ENCODE measurements at regions not wholly inside any gene's neighbourhood (a gene's known extent, or its start where the extent isn't known, plus 50 kb on each side); places are given as distances from the start of the nearest gene placed in this dataset.

GRCh38 chr15:37856109-37856508, 78.3 kb upstream of the TMCO5A start:
- no peak for TF ChIP-seq CTCF (IDR thresholded peaks at IDR 0.05; ENCODE audit: borderline replicate concordance, extremely low read depth, low read length, poor library complexity, severe bottlenecking)
- TF ChIP-seq EZH2 (IDR thresholded peaks at IDR 0.05; ENCODE audit: borderline replicate concordance, low read depth, low read length, severe bottlenecking), result no peak
